ENCODE measurements at regions not wholly inside any gene's neighbourhood (a gene's known extent, or its start where the extent isn't known, plus 50 kb on each side); places are given as distances from the start of the nearest gene placed in this dataset.

GRCh38 chr1:10867914-10868598 is 71.6 kb upstream of the CASZ1 start:
- Histone ChIP-seq H3K27ac (ENCODE audit: low read depth, low read length, poor library complexity, severe bottlenecking) (no peak overlapping the region), H3K79me2 (ENCODE audit: insufficient read depth, low read depth, low read length) (no peaks in the 10 kb centered on the region), H3K4me2 (ENCODE audit: low read length) (no peak overlapping the region), H3K9me2 (ENCODE audit: insufficient read depth, low read length) (no peaks in the 10 kb centered on the region), H4K20me1 (ENCODE audit: insufficient read depth, low read length) (no peaks in the 10 kb centered on the region), H2AFZ (ENCODE audit: low read length) (no peak overlapping the region), H3K9me3 (ENCODE audit: low read length) (no peaks in the 10 kb centered on the region), H3K4me1 (ENCODE audit: insufficient read depth, low read length, poor library complexity, severe bottlenecking) (peaks cover 3% of the 10 kb centered on the region), H3K4me3 (ENCODE audit: low read depth, low read length, poor library complexity, severe bottlenecking) (no peak overlapping the region), H3K36me3 (ENCODE audit: insufficient read depth, low read length) (no peaks in the 10 kb centered on the region)
- no peak for DNase-seq (ENCODE audit: low spot score)
- CTCF ChIA-PET (ENCODE audit: unreplicated experiment): no interaction called here
- intact Hi-C loops (cut with micrococcal nuclease; ENCODE audit: unreplicated experiment): loop anchor here (2.0 to 5.0 kb wide), 2 partner anchors 175 to 361 kb away; no protein-coding TSS in a partner anchor
- TF ChIP-seq EZH2phosphoT487 (IDR thresholded peaks at IDR 0.05; ENCODE audit: borderline replicate concordance, low read depth, low read length) (no peak), CTCF (conservative IDR thresholded peaks at IDR 0.05; ENCODE audit: low read length) (no peak)
- POLR2A ChIA-PET: interaction anchor here (0.5 kb wide), 1 partner anchor 431 kb away, joined by 3 read pairs; no protein-coding TSS in a partner anchor
- no TSS peak for BruUV-seq (replicated peaks)

GRCh38 chr1:10868599-10868965 is 72.1 kb upstream of the CASZ1 start:
- Histone ChIP-seq H3K9me3 (ENCODE audit: low read length) (no peaks in the 10 kb centered on the region), H4K20me1 (ENCODE audit: insufficient read depth, low read length) (no peaks in the 10 kb centered on the region), H3K79me2 (ENCODE audit: insufficient read depth, low read depth, low read length) (no peaks in the 10 kb centered on the region), H3K4me1 (ENCODE audit: insufficient read depth, low read length, poor library complexity, severe bottlenecking) (peaks cover 3% of the 10 kb centered on the region), H3K4me2 (ENCODE audit: low read length) (no peak overlapping the region), H3K9me2 (ENCODE audit: insufficient read depth, low read length) (no peaks in the 10 kb centered on the region), H3K27ac (ENCODE audit: low read depth, low read length, poor library complexity, severe bottlenecking) (no peak overlapping the region), H3K36me3 (ENCODE audit: insufficient read depth, low read length) (no peaks in the 10 kb centered on the region), H3K4me3 (ENCODE audit: low read depth, low read length, poor library complexity, severe bottlenecking) (no peak overlapping the region), H2AFZ (ENCODE audit: low read length) (no peak overlapping the region)
- DNase-seq (ENCODE audit: low spot score): no peak
- intact Hi-C loops (cut with micrococcal nuclease; ENCODE audit: unreplicated experiment): loop anchor here (5.0 kb wide), 1 partner anchor 361 kb away; no protein-coding TSS in a partner anchor
- ChIA-PET POLR2A (no interaction called here), CTCF (ENCODE audit: unreplicated experiment) (no interaction called here)
- BruUV-seq (replicated peaks): no TSS peak
- no peak for TF ChIP-seq EZH2phosphoT487 (IDR thresholded peaks at IDR 0.05; ENCODE audit: borderline replicate concordance, low read depth, low read length)

- no peak for DNase-seq (ENCODE audit: low spot score)
- no TSS peak for BruUV-seq (replicated peaks)
- Histone ChIP-seq H4K20me1 (ENCODE audit: insufficient read depth, low read length) (no peaks in the 10 kb centered on the region), H3K79me2 (ENCODE audit: insufficient read depth, low read depth, low read length) (no peaks in the 10 kb centered on the region), H3K27ac (ENCODE audit: low read depth, low read length, poor library complexity, severe bottlenecking) (no peak overlapping the region), H3K4me1 (ENCODE audit: insufficient read depth, low read length, poor library complexity, severe bottlenecking) (peaks cover 3% of the 10 kb centered on the region), H3K4me3 (ENCODE audit: low read depth, low read length, poor library complexity, severe bottlenecking) (no peak overlapping the region), H3K4me2 (ENCODE audit: low read length) (no peak overlapping the region), H3K36me3 (ENCODE audit: insufficient read depth, low read length) (no peaks in the 10 kb centered on the region), H3K9me3 (ENCODE audit: low read length) (no peaks in the 10 kb centered on the region), H2AFZ (ENCODE audit: low read length) (no peak overlapping the region), H3K9me2 (ENCODE audit: insufficient read depth, low read length) (no peaks in the 10 kb centered on the region)
- intact Hi-C loops (cut with micrococcal nuclease; ENCODE audit: unreplicated experiment): loop anchor here (5.0 kb wide), 1 partner anchor 363 kb away; no protein-coding TSS in a partner anchor
- ChIA-PET CTCF (ENCODE audit: unreplicated experiment) (no interaction called here), POLR2A (no interaction called here)
- TF ChIP-seq CTCF (conservative IDR thresholded peaks at IDR 0.05; ENCODE audit: low read length): no peak
- no peak for TF ChIP-seq EZH2phosphoT487 (IDR thresholded peaks at IDR 0.05; ENCODE audit: borderline replicate concordance, low read depth, low read length)
These were observed 73.5 kb upstream of the CASZ1 start for GRCh38 chr1:10869933-10870332.

All from OCI-LY7 (cell line).